Brain microvascular endothelial cell (primary cell): ENCODE measurements at regions not wholly inside any gene's neighbourhood (a gene's known extent, or its start where the extent isn't known, plus 50 kb on each side); places are given as distances from the start of the nearest gene placed in this dataset.

ENCODE experiments used
- DNase-seq: peaks from one replicate; pipeline ENCODE4 v3.0.0-alpha.2; 2020
- H3K27ac ChIP-seq: fragments of 250-450 bp; sonication (Bioruptor Pico); 2 replicates; pipeline ENCODE4 v1.5.1; 2020; ENCODE audit warnings: mild to moderate bottlenecking, moderate library complexity
- H3K27me3 ChIP-seq: fragments of 250-450 bp; sonication (Bioruptor Pico); replicated peaks from 2 replicates; pipeline ENCODE4 v1.5.1; 2020; ENCODE audit warnings: mild to moderate bottlenecking
- H3K36me3 ChIP-seq: fragments of 250-450 bp; sonication (Bioruptor Pico); replicated peaks from 2 replicates; pipeline ENCODE4 v1.5.1; 2020; ENCODE audit warnings: mild to moderate bottlenecking
- H3K4me3 ChIP-seq: 2 replicates; pipeline ENCODE4 v1.5.1; 2011; ENCODE audit warnings: low read depth, mild to moderate bottlenecking, control low read depth, low read length, moderate library complexity
- CTCF ChIP-seq: IDR thresholded peaks from 2 replicates; pipeline ENCODE4 v1.5.1; 2011; ENCODE audit warnings: low read depth, mild to moderate bottlenecking, moderate library complexity, low read length, control low read depth, inconsistent platforms; ENCODE audit errors: missing control alignments
- in situ Hi-C: cut with HindIII; loops from 2 replicates; pipeline ENCODE4 v1.10.0; 2017; ENCODE audit warnings: low sequenced_read_pairs, low pct_ligation_motif_present

- Histone ChIP-seq H3K27ac (no peak overlapping the region), H3K36me3 (no peaks in the 10 kb centered on the region), H3K27me3 (no peaks in the 10 kb centered on the region), H3K4me3 (no peak overlapping the region)
- DNase-seq, result no peak
- no peak for TF ChIP-seq CTCF
- in situ Hi-C loops, result no loop called here
These were observed 342.9 kb downstream of the LRATD1 start for GRCh38 chr2:14975381-14975780.

- no peak overlapping the region for H3K27ac ChIP-seq
- no peak for DNase-seq
- no peaks in the 10 kb centered on the region for H3K36me3 ChIP-seq
- no peak for TF ChIP-seq CTCF
- in situ Hi-C loops, result no loop called here
- H3K27me3 ChIP-seq, result no peaks in the 10 kb centered on the region
- H3K4me3 ChIP-seq, result no peak overlapping the region
These were observed 344.5 kb downstream of the LRATD1 start for GRCh38 chr2:14977021-14977420.

GRCh38 chr2:14978845-14979244 lies 346.3 kb downstream of the LRATD1 start:
- Histone ChIP-seq H3K36me3 (no peaks in the 10 kb centered on the region), H3K27ac (no peak overlapping the region), H3K27me3 (no peaks in the 10 kb centered on the region), H3K4me3 (no peak overlapping the region)
- in situ Hi-C loops, result no loop called here
- no peak for DNase-seq
- no peak for TF ChIP-seq CTCF

GRCh38 chr2:14982790-14983189 lies 350.3 kb downstream of the LRATD1 start:
- no peak for DNase-seq
- TF ChIP-seq CTCF, result no peak
- in situ Hi-C loops, result no loop called here

GRCh38 chr2:14988600-14988999 lies 356.1 kb downstream of the LRATD1 start:
- in situ Hi-C loops, result no loop called here
- H3K36me3 ChIP-seq, result no peaks in the 10 kb centered on the region
- TF ChIP-seq CTCF, result no peak
- no peak overlapping the region for H3K4me3 ChIP-seq
- H3K27me3 ChIP-seq, result no peaks in the 10 kb centered on the region
- no peak overlapping the region for H3K27ac ChIP-seq
- DNase-seq, result no peak

More at GRCh38 chr2:14982790-14983189, 350.3 kb downstream of the LRATD1 start:
- Histone ChIP-seq H3K36me3 (no peaks in the 10 kb centered on the region), H3K27ac (no peak overlapping the region), H3K4me3 (no peak overlapping the region), H3K27me3 (no peaks in the 10 kb centered on the region)

GRCh38 chr2:14991723-14992122 lies 359.2 kb downstream of the LRATD1 start:
- no peak for TF ChIP-seq CTCF
- DNase-seq, result no peak

More at GRCh38 chr2:14991723-14992122, 359.2 kb downstream of the LRATD1 start:
- H3K4me3 ChIP-seq, result no peak overlapping the region
- H3K27me3 ChIP-seq, result no peaks in the 10 kb centered on the region
- in situ Hi-C loops, result no loop called here
- no peak overlapping the region for H3K27ac ChIP-seq
- H3K36me3 ChIP-seq, result no peaks in the 10 kb centered on the region
